GM18909 (cell line): ENCODE measurements at regions not wholly inside any gene's neighbourhood (a gene's known extent, or its start where the extent isn't known, plus 50 kb on each side); places are given as distances from the start of the nearest gene placed in this dataset.
A peak's percentile ranks its signal among the peaks of the same experiment; 100 is the strongest.

Experiments
- ATAC-seq: cut with Tn5 transposase; IDR thresholded peaks from one replicate; pipeline ENCODE4 v1.9.1; 2021; ENCODE audit warnings: mild to moderate bottlenecking; ENCODE audit not compliant: unreplicated experiment, poor library complexity

GRCh38 chr2:121076885-121077549 is 208.0 kb downstream of the TFCP2L1 start:
- peak; percentile 52 for ATAC-seq

GRCh38 chr2:121078899-121079298 is 206.1 kb downstream of the TFCP2L1 start:
- no peak for ATAC-seq

DNA sequence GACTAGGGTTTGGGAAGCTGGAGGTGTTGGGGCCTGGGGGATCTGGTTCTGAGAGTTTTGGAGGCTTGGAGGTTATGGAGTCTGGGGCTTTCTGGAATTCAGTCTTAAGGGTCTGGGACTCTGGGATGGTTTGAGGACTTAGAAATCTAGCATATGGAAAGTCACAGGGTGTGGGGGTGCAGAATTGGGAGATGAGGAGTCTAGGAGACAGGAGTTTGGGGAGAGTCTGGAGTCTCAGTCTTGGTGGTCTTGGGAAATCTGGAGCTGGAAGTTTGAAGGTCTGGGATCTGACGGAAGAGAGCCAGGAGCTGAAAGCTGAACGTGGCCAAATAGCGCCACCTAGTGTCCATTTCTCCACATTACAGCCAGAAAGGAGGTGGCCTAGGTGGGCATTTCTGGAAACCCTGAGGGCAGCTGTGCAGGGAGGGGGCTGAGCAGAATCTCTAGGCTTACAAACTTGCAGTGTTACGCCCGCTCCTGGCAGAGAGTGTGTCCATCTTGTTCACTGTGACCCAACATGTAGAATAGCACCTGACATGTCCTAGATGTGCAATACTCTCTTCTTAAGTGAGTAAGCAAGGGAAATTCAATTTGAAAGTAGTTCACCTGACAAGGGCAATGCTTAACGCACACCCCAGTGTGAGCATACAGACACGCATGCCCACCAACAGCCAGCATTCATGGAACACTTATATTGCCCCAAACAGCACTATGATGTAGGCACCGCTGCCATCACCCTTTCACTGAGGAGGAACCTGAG is 204.8 kb downstream of the TFCP2L1 start:
- no peak for ATAC-seq

DNA sequence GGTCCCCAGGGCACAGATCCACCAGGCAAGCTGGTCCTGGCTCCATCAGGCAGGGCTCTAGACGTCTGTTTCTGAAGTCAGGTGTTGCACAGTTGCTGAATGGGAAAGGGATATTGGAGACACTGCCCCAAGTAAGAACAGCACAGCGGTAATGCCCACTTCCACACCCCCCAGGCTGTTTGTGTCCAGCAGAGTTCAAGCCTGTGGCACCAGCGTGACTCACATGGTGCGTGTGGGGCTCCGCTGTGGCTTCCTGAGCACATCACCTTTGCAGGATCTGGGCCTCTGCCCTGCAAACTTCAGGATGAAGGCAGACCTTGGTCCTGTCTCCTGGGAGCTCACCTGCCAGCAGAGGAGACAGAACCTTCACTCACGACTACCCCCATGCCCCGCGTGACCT is 203.3 kb downstream of the TFCP2L1 start:
- no peak for ATAC-seq

- ATAC-seq, result no peak
These were observed 202.8 kb downstream of the TFCP2L1 start for GRCh38 chr2:121082191-121082590.

- no peak for ATAC-seq
These were observed 200.8 kb downstream of the TFCP2L1 start for GRCh38 chr2:121084130-121084680.

- no peak for ATAC-seq
These were observed 199.2 kb downstream of the TFCP2L1 start for GRCh38 chr2:121085801-121086200.

DNA sequence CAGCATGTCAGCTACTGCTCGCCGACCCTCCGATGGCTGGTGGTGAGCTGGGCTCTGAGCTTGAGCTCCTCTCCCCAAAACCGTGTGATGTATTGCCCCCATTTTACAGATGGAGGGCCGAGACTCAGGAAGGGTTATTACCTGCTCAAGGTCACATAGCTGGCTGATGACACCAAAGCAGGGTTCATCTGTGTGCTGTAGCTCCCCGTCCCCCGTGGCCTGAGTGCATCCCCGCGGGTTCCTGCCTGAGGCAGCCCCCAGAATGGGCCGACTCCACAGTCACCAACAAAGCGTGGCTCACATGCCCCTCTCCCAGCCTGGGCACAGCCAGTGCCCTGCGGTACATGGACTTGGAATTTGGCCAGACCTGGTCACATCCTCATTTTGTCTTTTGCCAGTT is 198.6 kb downstream of the TFCP2L1 start:
- no peak for ATAC-seq

DNA sequence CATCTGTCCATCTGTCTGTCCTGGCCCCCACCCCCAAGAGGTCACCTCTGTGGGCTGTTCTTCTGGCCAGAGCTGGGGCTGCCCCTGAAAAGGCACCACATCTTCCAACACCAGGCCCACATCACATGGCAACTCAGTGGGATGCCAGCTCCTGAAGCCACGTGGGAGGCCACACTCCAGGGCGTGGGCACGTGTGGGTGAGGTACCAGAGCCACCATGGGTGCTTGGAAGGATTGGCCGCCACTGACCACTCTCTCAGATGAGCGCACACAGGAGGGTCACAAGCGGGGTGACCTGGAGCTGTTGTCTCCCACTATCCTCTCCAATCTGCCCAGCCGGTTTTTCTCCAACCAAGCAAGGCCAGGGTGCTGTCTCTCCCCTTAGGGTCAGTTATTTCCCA is 197.9 kb downstream of the TFCP2L1 start:
- no peak for ATAC-seq

GRCh38 chr2:121088251-121089165 is 196.5 kb downstream of the TFCP2L1 start:
- ATAC-seq, result no peak

- no peak for ATAC-seq
These were observed 195.9 kb downstream of the TFCP2L1 start for GRCh38 chr2:121089166-121089510.

DNA sequence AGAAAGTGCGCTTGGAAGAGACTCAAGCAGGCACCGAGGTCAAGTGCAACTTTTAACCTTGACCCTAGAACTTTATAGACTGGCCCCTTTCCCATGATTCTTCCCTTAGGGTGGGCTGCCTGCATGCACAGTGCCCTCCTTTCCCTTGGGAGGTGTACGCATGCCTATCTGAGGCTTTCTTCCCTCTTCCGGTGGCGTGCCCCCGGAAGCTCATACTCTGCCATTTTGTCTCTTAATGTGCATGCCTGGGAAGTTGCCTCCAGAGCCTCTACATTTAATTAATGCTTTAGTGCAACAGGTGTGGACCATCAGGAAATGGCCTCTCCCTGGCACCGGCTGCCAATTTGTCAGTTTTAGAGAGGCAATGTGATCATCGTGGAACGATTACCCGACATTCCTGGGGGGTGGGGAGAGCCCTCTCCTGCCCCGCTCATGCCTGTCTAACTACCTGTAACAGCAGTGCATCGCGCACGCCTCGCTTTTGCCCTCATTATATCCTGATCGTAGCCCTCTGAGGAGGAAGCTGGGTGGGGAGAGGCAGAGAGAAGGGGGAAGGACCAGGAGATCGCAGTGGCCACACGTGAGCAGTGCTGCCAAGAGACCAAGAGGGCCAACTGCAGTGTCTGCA is 194.8 kb downstream of the TFCP2L1 start:
- no peak for ATAC-seq

- no peak for ATAC-seq
These were observed 192.9 kb downstream of the TFCP2L1 start for GRCh38 chr2:121092095-121092494.

- ATAC-seq, result no peak
These were observed 191.3 kb downstream of the TFCP2L1 start for GRCh38 chr2:121093692-121094091.

GRCh38 chr2:121094101-121094500 is 190.9 kb downstream of the TFCP2L1 start:
- ATAC-seq, result no peak

GRCh38 chr2:121094845-121095244 is 190.2 kb downstream of the TFCP2L1 start:
- ATAC-seq, result no peak

DNA sequence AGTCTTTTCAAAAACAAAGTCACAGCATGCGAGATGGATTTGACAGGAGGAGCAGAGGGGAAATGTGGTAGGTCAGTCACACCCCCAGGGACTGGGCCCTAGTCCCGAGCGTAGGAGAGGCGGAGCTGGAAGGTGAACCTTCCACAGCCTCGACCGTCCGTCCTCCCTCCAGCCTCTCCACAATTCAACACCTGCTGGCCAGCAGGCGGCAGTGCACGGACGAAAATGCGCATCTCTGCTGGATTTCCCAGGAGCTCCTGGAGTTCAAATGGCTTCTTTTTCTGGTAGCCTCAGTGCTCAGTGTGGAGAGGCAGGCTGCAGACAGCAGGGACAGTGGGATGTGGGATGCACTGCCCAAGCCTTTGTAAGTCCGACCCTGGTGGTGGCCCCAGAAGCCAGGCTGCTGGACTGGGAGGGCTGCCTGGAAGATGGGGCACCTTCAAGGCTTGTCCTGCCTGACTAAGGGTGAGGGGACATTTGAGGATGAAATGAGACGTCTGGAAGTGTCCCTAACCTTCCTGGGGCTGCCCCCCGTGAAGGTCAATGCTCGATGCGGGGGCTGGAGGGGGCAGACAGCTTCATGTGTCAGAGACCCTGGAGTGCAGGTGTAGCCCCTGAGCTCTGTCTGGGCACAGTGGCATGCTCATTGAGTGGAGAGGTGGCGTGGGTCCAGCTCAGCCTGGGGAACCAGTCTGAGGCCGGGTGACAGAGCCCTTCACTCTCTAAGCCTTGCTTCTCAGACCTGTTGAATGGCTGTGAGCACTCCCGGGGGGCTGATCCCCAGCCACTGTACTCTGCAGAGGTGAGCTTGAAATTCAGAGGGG is 189.5 kb downstream of the TFCP2L1 start:
- ATAC-seq, result no peak

GRCh38 chr2:121096611-121097010 is 188.4 kb downstream of the TFCP2L1 start:
- no peak for ATAC-seq

- ATAC-seq, result no peak
These were observed 186.4 kb downstream of the TFCP2L1 start for GRCh38 chr2:121098556-121098955.
